ENCODE measurements at regions not wholly inside any gene's neighbourhood (a gene's known extent, or its start where the extent isn't known, plus 50 kb on each side); places are given as distances from the start of the nearest gene placed in this dataset.

GRCh38 chr4:184949020-184949419 is 69.3 kb upstream of the HELT start:
- TF ChIP-seq, protein P1, sequence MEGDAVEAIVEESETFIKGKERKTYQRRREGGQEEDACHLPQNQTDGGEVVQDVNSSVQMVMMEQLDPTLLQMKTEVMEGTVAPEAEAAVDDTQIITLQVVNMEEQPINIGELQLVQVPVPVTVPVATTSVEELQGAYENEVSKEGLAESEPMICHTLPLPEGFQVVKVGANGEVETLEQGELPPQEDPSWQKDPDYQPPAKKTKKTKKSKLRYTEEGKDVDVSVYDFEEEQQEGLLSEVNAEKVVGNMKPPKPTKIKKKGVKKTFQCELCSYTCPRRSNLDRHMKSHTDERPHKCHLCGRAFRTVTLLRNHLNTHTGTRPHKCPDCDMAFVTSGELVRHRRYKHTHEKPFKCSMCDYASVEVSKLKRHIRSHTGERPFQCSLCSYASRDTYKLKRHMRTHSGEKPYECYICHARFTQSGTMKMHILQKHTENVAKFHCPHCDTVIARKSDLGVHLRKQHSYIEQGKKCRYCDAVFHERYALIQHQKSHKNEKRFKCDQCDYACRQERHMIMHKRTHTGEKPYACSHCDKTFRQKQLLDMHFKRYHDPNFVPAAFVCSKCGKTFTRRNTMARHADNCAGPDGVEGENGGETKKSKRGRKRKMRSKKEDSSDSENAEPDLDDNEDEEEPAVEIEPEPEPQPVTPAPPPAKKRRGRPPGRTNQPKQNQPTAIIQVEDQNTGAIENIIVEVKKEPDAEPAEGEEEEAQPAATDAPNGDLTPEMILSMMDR (IDR thresholded peaks at IDR 0.05; ENCODE audit: poor library complexity), result no peak
- TF ChIP-seq EZH2phosphoT487 (IDR thresholded peaks at IDR 0.05; ENCODE audit: low read depth, severe bottlenecking, unreplicated experiment), result no peak
